ENCODE measurements at regions not wholly inside any gene's neighbourhood (a gene's known extent, or its start where the extent isn't known, plus 50 kb on each side); places are given as distances from the start of the nearest gene placed in this dataset.

- no peak for DNase-seq
Measured at GRCh38 chr3:137204409-137204808, 246.6 kb downstream of the IL20RB start.

- DNase-seq: no peak
Measured at GRCh38 chr3:137205394-137206045, 247.7 kb downstream of the IL20RB start.

- no peak for DNase-seq
Measured at GRCh38 chr3:137207616-137208015, 249.8 kb downstream of the IL20RB start.

GRCh38 chr3:137217733-137218132 is 259.9 kb downstream of the IL20RB start:
- DNase-seq: no peak

GRCh38 chr3:137219801-137220445 is 262.1 kb downstream of the IL20RB start:
- DNase-seq: no peak

- no peak for DNase-seq
Measured at GRCh38 chr3:137222736-137223225, 265.0 kb downstream of the IL20RB start.

GRCh38 chr3:137224464-137224863 is 266.7 kb downstream of the IL20RB start:
- DNase-seq: no peak

GRCh38 chr3:137242836-137243400 is 285.1 kb downstream of the IL20RB start:
- DNase-seq: no peak

- DNase-seq: no peak
Measured at GRCh38 chr3:137246491-137246890, 288.7 kb downstream of the IL20RB start.

GRCh38 chr3:137249311-137249940 is 291.6 kb downstream of the IL20RB start:
- DNase-seq: no peak

GRCh38 chr3:137259089-137259488 is 301.3 kb downstream of the IL20RB start:
- no peak for DNase-seq

- DNase-seq: no peak
Measured at GRCh38 chr3:137259701-137260100, 301.9 kb downstream of the IL20RB start.

- no peak for DNase-seq
Measured at GRCh38 chr3:137264071-137264820, 306.5 kb downstream of the IL20RB start.

- no peak for DNase-seq
Measured at GRCh38 chr3:137264843-137265330, 307.1 kb downstream of the IL20RB start.

- DNase-seq: no peak
Measured at GRCh38 chr3:137282871-137283270, 325.1 kb downstream of the IL20RB start.

- DNase-seq: no peak
Measured at GRCh38 chr3:137285924-137286323, 328.1 kb downstream of the IL20RB start.

GRCh38 chr3:137293086-137293485 is 335.3 kb downstream of the IL20RB start:
- DNase-seq: no peak

GRCh38 chr3:137294139-137294538 is 336.4 kb downstream of the IL20RB start:
- DNase-seq: no peak

GRCh38 chr3:137294839-137295238 is 337.1 kb downstream of the IL20RB start:
- no peak for DNase-seq

GRCh38 chr3:137295336-137295735 is 337.6 kb downstream of the IL20RB start:
- DNase-seq: no peak

- no peak for DNase-seq
Measured at GRCh38 chr3:137296116-137296515, 338.3 kb downstream of the IL20RB start.

GRCh38 chr3:137297770-137298169 is 340.0 kb downstream of the IL20RB start:
- no peak for DNase-seq

- DNase-seq: no peak
Measured at GRCh38 chr3:137300703-137301102, 342.9 kb downstream of the IL20RB start.
